ENCODE measurements at regions not wholly inside any gene's neighbourhood (a gene's known extent, or its start where the extent isn't known, plus 50 kb on each side); places are given as distances from the start of the nearest gene placed in this dataset.

DNA sequence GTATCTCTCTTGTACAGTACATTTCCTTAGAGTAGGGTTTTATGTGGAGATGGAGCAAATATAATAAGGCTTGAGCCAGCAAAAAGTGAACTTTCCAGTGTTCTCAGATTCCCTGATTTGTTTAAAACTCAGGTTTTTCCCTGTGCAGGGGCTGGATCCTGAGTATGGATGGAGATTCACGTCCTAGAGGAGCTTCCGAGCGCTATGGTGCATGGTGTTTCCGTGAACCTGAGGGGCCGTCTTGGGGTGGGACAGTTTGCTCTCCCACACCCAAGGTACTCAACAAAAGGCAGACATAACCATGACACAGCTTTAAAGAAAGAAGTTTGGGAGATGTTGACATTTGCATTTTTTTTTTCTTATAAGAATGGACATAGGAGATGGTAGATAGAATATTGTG is 122.5 kb downstream of the SEC23IP start:
- no peak for TF ChIP-seq POLR2AphosphoS5 (IDR thresholded peaks at IDR 0.05; ENCODE audit: low read depth, low read length)
- TF ChIP-seq REST (IDR thresholded peaks at IDR 0.05; ENCODE audit: insufficient read depth in 1 of 2, low read depth in 2 of 2, low read length in 1 of 2) = no peak
